NAMALWA (cell line): ENCODE measurements at regions not wholly inside any gene's neighbourhood (a gene's known extent, or its start where the extent isn't known, plus 50 kb on each side); places are given as distances from the start of the nearest gene placed in this dataset.

ENCODE experiments used
- DNase-seq: peaks from one replicate; pipeline ENCODE4 v3.0.0-alpha.2; 2015; ENCODE audit warnings: low spot score

GRCh38 chr4:20598626-20599025, 101.6 kb upstream of the PACRGL start:
- no peak for DNase-seq

- no peak for DNase-seq
Measured at GRCh38 chr4:20603671-20604313, 96.5 kb upstream of the PACRGL start.

GRCh38 chr4:20612313-20612712, 87.9 kb upstream of the PACRGL start:
- DNase-seq = no peak

- DNase-seq = no peak
Measured at GRCh38 chr4:20614816-20615215, 85.4 kb upstream of the PACRGL start.

- no peak for DNase-seq
Measured at GRCh38 chr4:20615486-20616260, 84.6 kb upstream of the PACRGL start.

- no peak for DNase-seq
Measured at GRCh38 chr4:20616313-20616712, 83.9 kb upstream of the PACRGL start.

- DNase-seq = no peak
Measured at GRCh38 chr4:20616848-20617247, 83.4 kb upstream of the PACRGL start.

- no peak for DNase-seq
Measured at GRCh38 chr4:20617678-20618396, 82.4 kb upstream of the PACRGL start.

- no peak for DNase-seq
Measured at GRCh38 chr4:20618731-20619130, 81.5 kb upstream of the PACRGL start.

GRCh38 chr4:20621476-20621875, 78.8 kb upstream of the PACRGL start:
- no peak for DNase-seq

GRCh38 chr4:20622701-20623100, 77.6 kb upstream of the PACRGL start:
- DNase-seq = no peak

- no peak for DNase-seq
Measured at GRCh38 chr4:20623939-20624338, 76.3 kb upstream of the PACRGL start.

- DNase-seq = no peak
Measured at GRCh38 chr4:20624793-20625374, 75.4 kb upstream of the PACRGL start.

- no peak for DNase-seq
Measured at GRCh38 chr4:20625426-20625825, 74.8 kb upstream of the PACRGL start.

- no peak for DNase-seq
Measured at GRCh38 chr4:20626326-20627005, 73.8 kb upstream of the PACRGL start.

- DNase-seq = no peak
Measured at GRCh38 chr4:20627866-20628265, 72.4 kb upstream of the PACRGL start.

- peak; percentile 5 for DNase-seq
Measured at GRCh38 chr4:20629186-20630106, 70.8 kb upstream of the PACRGL start.

- no peak for DNase-seq
Measured at GRCh38 chr4:20638825-20639224, 61.4 kb upstream of the PACRGL start.

- DNase-seq = no peak
Measured at GRCh38 chr4:20639346-20639745, 60.9 kb upstream of the PACRGL start.

- DNase-seq = no peak
Measured at GRCh38 chr4:20640989-20641388, 59.3 kb upstream of the PACRGL start.

GRCh38 chr4:20641976-20642375, 58.3 kb upstream of the PACRGL start:
- DNase-seq = no peak
